Stimulated activated CD4-positive, alpha-beta T cell treated with anti-CD3 and anti-CD28 coated beads, Interleukin-4, amount 100 ng/mL, for 48 hours (primary cell): ENCODE measurements at regions not wholly inside any gene's neighbourhood (a gene's known extent, or its start where the extent isn't known, plus 50 kb on each side); places are given as distances from the start of the nearest gene placed in this dataset.

ENCODE experiments used
- DNase-seq, 2 donors: peaks; one replicate each; pipeline ENCODE4 v3.0.0-alpha.2; 2020; ENCODE audit warnings: low read depth in 2 of 2

GRCh38 chr1:88062650-88063153, 621.4 kb upstream of the PKN2 start:
- DNase-seq, result no peak

GRCh38 chr1:88063605-88064004, 620.5 kb upstream of the PKN2 start:
- no peak for DNase-seq

- DNase-seq, result no peak
Measured at GRCh38 chr1:88068407-88068960, 615.6 kb upstream of the PKN2 start.

- no peak for DNase-seq
Measured at GRCh38 chr1:88070956-88071355, 613.1 kb upstream of the PKN2 start.

- no peak for DNase-seq
Measured at GRCh38 chr1:88074661-88075060, 609.4 kb upstream of the PKN2 start.

- DNase-seq, result no peak
Measured at GRCh38 chr1:88075813-88076212, 608.3 kb upstream of the PKN2 start.

GRCh38 chr1:88079036-88079435, 605.0 kb upstream of the PKN2 start:
- DNase-seq, result no peak

GRCh38 chr1:88080875-88081274, 603.2 kb upstream of the PKN2 start:
- no peak for DNase-seq

GRCh38 chr1:88088481-88088880, 595.6 kb upstream of the PKN2 start:
- DNase-seq, result no peak

- no peak for DNase-seq
Measured at GRCh38 chr1:88089961-88090360, 594.1 kb upstream of the PKN2 start.

- DNase-seq, result no peak
Measured at GRCh38 chr1:88098881-88099280, 585.2 kb upstream of the PKN2 start.

GRCh38 chr1:88101041-88101440, 583.0 kb upstream of the PKN2 start:
- DNase-seq, result no peak

- DNase-seq, result no peak
Measured at GRCh38 chr1:88104236-88104635, 579.8 kb upstream of the PKN2 start.

- DNase-seq, result no peak
Measured at GRCh38 chr1:88104886-88105285, 579.2 kb upstream of the PKN2 start.

GRCh38 chr1:88111816-88112215, 572.3 kb upstream of the PKN2 start:
- no peak for DNase-seq

- no peak for DNase-seq
Measured at GRCh38 chr1:88117597-88117996, 566.5 kb upstream of the PKN2 start.

- DNase-seq, result no peak
Measured at GRCh38 chr1:88118176-88118845, 565.8 kb upstream of the PKN2 start.

GRCh38 chr1:88124614-88125013, 559.5 kb upstream of the PKN2 start:
- no peak for DNase-seq

- no peak for DNase-seq
Measured at GRCh38 chr1:88126467-88126866, 557.6 kb upstream of the PKN2 start.

GRCh38 chr1:88133991-88134390, 550.1 kb upstream of the PKN2 start:
- DNase-seq, result no peak

- DNase-seq, result no peak
Measured at GRCh38 chr1:88134983-88135921, 548.8 kb upstream of the PKN2 start.

GRCh38 chr1:88139633-88140032, 544.4 kb upstream of the PKN2 start:
- no peak for DNase-seq

GRCh38 chr1:88140325-88140724, 543.7 kb upstream of the PKN2 start:
- DNase-seq, result no peak
